Fibroblast of skin of abdomen (primary cell): ENCODE measurements at regions not wholly inside any gene's neighbourhood (a gene's known extent, or its start where the extent isn't known, plus 50 kb on each side); places are given as distances from the start of the nearest gene placed in this dataset.
"Not testable (repeated sequence)": the region's sequence is repeated elsewhere in the genome, so short reads cannot be mapped to it uniquely, and the experiment has no call there.

Source experiments
- DNase-seq: peaks from one replicate; pipeline ENCODE4 v3.0.0-alpha.2; 2013

DNA sequence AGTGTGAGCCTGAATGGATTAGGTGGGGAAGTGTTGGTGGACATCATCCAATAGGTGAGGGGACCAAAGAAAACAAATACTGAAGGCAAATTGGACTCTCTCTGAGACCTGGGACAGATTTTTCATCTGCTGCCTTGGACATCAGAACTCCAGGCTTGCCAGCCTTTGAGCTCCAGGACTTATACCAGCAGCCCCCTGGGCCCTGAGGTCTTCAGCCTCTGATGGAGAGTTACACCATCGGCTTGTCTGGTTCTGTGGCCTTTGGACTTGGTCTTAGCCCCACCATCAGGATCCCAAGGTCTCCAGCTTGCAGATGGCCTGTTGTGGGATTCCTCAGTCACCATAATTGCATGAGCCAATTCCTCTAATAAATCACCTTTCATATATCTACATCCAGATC is 80.8 kb upstream of the SLC8A3 start:
- no peak for DNase-seq

DNA sequence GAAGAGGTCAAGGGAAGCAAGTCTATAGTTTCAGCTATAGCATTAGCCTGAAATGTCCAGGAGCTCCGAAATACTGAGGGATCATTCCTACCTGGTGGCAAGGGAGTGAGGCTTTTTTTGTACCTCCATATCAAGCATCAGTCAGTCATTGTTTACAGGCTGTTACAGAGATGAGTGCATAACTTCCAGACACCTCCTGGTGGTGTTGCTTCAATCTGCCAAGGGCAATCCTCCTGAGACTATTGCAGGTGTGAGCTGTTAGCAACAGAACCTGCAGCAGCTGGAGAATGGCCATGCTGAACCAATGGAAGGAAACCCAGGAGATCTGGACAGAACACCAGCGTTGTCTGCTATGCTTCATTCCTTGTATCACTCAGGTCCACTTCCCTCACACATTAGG is 80.0 kb upstream of the SLC8A3 start:
- DNase-seq: no peak

DNA sequence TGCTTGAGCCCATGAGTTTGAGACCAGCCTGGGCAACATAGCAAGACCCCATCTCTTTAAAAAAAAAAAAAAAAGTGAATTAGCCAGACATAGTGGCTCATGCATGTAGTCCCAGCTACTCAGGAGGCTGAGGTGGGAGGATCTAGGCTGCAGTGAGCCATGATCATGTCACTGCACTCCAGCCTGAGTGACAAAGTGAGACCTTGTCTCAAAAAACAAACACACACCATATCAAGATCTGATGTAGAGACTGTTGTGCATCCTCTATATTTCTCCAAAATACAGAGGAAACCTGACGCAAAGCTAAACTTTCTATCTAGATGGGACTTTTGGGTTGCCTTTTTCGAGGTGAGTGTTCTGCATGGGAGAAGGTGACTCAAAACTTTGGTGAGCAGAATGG is 77.4 kb upstream of the SLC8A3 start:
- no peak for DNase-seq

DNA sequence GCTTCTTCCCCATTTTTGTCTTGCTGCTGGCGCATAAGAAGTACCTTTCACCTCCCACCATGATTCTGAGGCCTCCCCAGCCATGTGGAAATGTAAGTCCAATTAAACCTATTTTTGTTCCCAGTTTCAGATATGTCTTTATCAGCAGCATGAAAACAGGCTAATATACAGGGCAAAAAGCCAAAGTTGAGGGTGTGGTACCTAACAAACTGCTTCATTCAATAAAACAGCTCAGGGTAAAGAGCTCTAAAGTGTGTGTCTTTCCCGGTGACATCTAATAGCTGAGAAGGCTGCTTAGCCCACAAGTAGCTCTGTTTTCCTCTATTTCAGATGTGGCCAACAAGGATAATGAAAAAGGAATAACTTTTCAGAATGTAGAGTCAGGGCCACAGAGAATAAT is 76.7 kb upstream of the SLC8A3 start:
- DNase-seq: no peak

DNA sequence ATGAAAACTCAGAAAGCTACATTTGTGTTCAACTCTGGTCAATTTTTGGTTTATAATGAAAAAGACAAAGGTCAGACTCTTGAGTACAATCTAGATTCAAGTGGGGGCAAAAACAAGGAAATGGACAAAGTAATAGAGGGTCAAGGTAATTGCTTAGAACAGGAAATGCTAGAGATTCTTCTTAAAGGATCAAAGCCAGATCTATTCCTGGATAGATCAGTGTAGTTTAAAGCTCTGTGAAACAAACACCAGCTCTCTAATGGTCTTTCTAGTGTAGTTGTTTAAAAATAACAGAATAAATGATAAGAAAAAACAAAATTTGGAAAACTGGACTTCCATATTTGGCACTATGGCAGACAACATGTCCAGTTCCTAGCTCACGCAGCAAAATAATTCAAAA is 70.7 kb upstream of the SLC8A3 start:
- DNase-seq: no peak

DNA sequence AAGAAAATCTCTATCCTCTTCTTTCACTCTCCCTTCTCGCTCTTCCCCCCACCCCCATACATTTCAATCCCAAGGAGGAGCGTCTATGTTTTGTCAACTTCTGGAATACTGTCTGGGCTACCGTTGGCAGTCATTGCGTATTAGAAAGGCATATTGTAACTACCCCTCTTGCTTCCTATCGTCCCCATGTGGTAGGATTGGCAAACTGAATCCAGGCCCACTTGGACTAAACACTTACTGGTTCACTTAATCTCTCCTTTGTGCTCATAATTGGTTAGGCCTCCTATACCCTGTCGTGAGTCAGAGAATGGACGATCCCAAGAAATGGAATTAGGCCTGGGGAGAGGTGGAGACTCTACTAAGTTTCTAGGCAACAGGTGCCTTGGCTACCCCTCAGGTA is 68.8 kb upstream of the SLC8A3 start:
- DNase-seq: no peak

DNA sequence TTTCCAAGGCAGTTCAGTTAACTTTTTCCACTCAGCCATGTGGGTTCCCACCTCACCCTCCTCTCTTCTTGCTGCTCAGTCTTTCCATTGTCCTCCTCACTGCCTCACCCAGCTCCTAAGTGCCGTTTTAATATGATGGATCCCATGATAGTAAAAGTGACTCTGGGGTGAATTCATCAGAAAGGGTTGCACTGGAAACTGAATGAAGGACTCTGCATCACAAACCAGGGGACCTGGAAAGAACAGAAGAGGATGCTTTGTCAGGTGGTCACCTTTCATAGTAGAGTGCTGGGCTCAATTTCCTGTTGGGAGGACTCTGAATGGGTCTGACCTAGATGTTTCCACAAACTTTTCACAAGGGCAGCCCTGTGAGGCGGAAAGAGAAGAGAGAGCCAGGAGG is 67.8 kb upstream of the SLC8A3 start:
- no peak for DNase-seq

DNA sequence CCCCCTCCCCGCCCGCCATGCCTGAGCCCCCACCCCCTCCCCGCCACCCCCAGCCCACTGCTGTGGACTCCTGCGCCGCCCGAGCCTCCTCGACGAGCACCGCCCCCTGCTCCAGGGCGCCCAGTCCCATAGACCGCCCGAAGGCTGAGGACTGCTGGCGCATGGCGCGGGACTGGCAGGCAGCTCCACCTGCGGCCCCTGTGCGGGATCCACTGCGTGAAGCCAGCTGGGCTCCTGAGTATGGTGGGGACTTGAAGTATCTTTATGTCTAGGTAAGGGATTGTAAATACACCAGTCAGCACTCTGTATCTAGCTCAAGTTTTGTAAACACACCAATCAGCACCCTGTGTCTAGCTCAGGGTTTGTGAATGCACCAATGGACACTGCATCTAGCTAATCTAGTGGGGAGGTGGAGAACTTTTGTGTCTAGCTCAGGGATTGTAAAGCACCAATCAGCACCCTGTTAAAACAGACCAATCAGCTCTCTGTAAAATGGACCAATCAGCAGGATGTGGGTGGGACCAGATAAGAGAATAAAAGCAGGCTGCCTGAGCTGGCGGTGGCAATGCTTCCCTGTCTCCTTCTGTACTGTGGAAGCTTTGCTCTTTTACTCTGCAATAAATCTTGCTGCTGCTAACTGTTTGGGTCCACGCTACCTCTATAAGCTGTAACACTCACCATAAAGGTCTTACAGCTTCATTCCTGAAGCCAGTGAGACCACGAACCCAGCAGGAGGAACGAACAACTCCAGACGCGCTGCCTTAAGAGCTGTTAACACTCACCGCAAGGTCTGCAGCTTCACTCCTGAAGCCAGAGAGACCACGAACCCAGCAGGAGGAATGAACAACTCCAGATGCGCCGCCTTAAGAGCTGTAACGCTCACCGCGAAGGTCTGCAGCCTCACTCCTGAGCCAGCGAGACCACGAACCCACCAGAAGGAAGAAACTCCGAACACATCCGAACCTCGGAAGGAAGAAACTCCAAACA is 66.6 kb upstream of the SLC8A3 start:
- not testable (repeated sequence) for DNase-seq

DNA sequence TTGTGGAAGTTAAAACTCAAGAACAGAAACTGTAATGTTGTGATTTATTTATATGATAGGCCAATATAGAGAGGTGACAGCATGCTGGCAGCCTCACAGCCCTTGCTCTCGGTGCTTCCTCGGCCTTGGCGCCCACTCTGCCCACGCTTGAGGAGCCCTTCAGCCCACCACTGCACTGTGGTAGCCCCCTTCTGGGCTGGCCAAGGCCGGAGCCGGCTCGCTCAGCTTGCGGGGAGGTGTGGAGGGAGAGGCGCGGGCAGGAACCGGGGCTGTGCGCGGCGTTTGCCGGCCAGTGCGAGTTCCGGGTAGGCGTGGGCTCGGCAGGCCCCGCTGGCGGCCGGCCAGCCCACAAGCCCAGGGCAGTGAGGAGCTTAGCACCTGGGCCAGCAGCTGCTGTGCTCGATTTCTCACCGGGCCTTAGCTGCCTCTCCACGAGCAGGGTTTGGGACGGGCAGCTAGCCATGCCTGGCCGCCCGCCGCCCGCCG is 65.8 kb upstream of the SLC8A3 start:
- peak; percentile 14 for DNase-seq

DNA sequence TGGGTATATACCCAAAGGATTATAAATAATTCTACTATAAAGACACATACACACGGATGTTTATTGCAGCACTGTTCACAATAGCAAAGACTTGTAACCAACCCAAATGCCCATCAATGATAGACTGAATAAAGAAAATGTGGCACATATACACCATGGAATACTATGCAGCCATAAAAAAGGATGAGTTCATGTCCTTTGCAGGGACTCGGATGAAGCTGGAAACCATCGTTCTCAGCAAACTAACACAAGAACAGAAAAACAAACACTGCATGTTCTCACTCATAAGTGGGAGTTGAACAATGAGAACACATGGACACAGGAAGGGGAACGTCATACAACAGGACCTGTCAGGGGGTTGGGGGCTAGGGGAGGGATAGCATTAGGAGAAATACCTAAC is 64.8 kb upstream of the SLC8A3 start:
- DNase-seq: not testable (repeated sequence)

DNA sequence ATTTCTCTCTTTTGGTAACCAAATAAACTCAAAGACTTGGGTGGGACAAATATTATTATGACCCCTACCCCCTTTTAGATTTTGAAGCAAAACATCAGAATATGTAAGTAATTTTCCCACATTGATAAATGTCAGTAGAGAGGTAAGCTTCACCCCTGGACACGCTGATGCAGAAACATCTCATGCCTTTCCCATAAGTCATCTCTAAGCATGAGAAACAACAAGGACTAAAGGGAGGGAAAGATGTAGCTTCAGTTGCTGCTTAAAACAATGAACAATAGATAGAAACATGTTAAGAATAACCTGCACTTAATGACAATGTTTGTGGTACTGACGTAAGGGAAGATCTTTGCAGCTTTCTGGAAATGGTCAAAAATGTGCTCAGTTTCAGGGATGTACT is 56.3 kb upstream of the SLC8A3 start:
- DNase-seq: no peak

DNA sequence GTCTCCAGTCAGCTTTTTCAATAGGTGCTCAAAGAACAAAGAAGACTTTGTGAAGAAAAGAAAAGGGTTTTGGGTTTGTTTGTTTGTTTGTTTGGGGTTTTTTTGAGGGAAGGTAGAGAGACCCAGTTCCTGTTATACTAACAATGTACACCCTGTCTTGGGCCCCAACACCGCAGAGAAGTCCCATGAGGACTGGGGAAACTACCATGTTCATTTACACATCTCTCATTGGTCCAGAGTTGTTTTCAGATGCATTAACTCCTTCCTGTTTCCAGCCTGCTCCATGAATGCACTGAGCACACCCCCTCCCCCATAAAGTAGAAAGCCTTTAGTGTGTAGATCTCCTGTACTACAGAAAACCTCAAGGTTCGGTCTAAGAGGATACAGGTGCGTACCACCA is 51.1 kb upstream of the SLC8A3 start:
- no peak for DNase-seq

DNA sequence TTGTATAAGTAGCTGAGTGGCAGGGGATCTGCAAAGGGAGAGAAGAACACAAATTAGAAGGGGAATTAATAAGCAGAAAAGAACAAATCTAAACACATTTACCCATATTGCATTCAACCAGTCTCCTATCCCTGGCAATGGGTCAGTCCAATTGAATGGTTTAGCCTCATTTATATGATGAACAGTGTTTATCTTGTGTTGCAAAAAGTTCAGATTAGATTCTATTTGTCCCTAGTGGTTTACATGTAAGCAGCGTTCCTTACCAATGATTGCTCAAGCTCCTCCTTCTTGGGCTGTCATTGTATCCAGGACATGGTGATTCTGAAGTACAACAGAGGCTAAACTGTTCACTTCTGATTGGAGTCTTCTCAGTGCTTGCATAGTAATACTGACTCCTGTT is 49.9 kb upstream of the SLC8A3 start:
- not testable (repeated sequence) for DNase-seq
